Fibroblast of lung (primary cell): ENCODE measurements at regions not wholly inside any gene's neighbourhood (a gene's known extent, or its start where the extent isn't known, plus 50 kb on each side); places are given as distances from the start of the nearest gene placed in this dataset.

ENCODE experiments used
- EZH2 ChIP-seq: IDR thresholded peaks from 2 replicates; pipeline ENCODE4 v1.5.1; 2012; ENCODE audit warnings: low read length, control low read depth, mild to moderate bottlenecking; ENCODE audit errors: missing control alignments
- TF ChIP-seq, protein P1 (sequence below), 2 donors: IDR thresholded peaks in 1 of 2; conservative IDR thresholded peaks in 1 of 2; 1 replicate in 1 of 2; 2 replicates in 1 of 2; pipeline ENCODE4 v1.5.1; 2011 to 2012; ENCODE audit warnings: low read length in 2 of 2, control low read depth in 1 of 2, inconsistent platforms in 1 of 2, low read depth in 1 of 2, mild to moderate bottlenecking in 1 of 2

DNA sequence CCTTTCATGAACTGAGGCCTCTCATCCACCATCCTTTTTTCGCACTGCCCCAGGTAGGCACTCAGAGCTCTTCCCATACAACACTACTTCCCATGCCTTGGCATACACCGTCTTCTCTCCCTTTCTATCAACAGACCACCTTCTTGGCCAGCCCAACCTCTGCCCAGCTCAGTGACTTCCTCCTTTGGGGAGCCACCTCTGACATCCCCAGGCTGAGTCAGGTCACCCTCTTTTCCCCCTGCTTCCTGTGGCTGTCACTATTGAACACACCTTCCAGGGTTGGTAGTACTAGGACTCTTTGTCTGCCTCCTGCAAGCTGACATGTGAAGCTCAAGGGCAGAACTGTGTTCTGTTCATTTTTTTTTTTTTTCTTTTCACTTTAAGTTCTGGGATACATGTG lies 283.2 kb downstream of the SETD4 start:
- TF ChIP-seq, protein P1, sequence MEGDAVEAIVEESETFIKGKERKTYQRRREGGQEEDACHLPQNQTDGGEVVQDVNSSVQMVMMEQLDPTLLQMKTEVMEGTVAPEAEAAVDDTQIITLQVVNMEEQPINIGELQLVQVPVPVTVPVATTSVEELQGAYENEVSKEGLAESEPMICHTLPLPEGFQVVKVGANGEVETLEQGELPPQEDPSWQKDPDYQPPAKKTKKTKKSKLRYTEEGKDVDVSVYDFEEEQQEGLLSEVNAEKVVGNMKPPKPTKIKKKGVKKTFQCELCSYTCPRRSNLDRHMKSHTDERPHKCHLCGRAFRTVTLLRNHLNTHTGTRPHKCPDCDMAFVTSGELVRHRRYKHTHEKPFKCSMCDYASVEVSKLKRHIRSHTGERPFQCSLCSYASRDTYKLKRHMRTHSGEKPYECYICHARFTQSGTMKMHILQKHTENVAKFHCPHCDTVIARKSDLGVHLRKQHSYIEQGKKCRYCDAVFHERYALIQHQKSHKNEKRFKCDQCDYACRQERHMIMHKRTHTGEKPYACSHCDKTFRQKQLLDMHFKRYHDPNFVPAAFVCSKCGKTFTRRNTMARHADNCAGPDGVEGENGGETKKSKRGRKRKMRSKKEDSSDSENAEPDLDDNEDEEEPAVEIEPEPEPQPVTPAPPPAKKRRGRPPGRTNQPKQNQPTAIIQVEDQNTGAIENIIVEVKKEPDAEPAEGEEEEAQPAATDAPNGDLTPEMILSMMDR (conservative IDR thresholded peaks at IDR 0.05 in 1 of 2, IDR thresholded peaks at IDR 0.05 in 1 of 2; ENCODE audit: low read depth in 1 of 2, low read length in 2 of 2) = no peak
- no peak for TF ChIP-seq EZH2
